ENCODE measurements at regions not wholly inside any gene's neighbourhood (a gene's known extent, or its start where the extent isn't known, plus 50 kb on each side); places are given as distances from the start of the nearest gene placed in this dataset.

- 72 to 94% methylated on average over 4 of the region's 4 CpGs for WGBS, 2 donors
These were observed 1098.5 kb downstream of the IGSF11 start for GRCh38 chr3:117936159-117936558.

GRCh38 chr3:117938974-117939373, 1095.7 kb downstream of the IGSF11 start:
- Histone ChIP-seq H3K27me3 (no peaks in the 10 kb centered on the region), H3K36me3 (no peaks in the 10 kb centered on the region), H3K27ac (no peak overlapping the region), H3K4me1 (no peaks in the 10 kb centered on the region), H3K4me3 (no peak overlapping the region), H3K9me3 (no peaks in the 10 kb centered on the region)
- no peak for DNase-seq
- TF ChIP-seq POLR2A (IDR thresholded peaks at IDR 0.05) (no peak), CTCF (IDR thresholded peaks at IDR 0.05) (no peak)
- 60 to 69% methylated on average over 2 of the region's 2 CpGs for WGBS, 2 donors
- intact Hi-C loops (cut with DNase I): no loop called here

More at GRCh38 chr3:117936159-117936558, 1098.5 kb downstream of the IGSF11 start:
- Histone ChIP-seq H3K27ac (no peak overlapping the region), H3K9me3 (no peaks in the 10 kb centered on the region), H3K4me1 (no peaks in the 10 kb centered on the region), H3K36me3 (no peaks in the 10 kb centered on the region), H3K4me3 (no peak overlapping the region), H3K27me3 (no peaks in the 10 kb centered on the region)
- intact Hi-C loops (cut with DNase I): no loop called here
- TF ChIP-seq POLR2A (IDR thresholded peaks at IDR 0.05): no peak
- TF ChIP-seq CTCF (IDR thresholded peaks at IDR 0.05): no peak
- no peak for DNase-seq

DNA sequence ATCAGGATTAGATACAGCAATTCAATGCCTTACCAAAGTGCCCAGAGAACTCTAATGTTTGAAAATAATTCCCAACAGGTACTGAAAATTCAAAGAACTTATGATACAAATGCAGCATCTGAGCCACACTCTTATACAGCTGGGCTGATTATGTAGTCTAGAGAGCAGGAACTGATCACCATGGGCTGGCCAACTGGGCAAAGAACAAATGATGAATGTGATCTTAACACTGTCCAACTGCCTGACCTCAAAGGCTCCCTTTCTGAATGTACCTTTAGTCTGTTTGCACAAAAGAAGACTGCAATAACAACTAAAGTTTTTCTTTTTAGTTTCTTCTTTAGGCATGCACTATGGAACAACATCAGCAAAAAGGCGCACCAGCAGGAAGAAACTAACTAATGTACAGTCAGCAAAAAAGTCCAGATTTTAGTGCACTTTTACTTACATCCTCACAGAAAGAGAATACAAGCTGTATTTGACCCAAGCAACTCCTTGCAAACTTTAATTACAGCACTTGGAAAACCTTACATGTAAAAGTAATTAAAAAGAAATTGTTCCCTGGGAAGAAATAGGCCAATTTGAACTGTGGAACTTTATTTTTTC, 1095.1 kb downstream of the IGSF11 start:
- Histone ChIP-seq H3K9me3 (no peaks in the 10 kb centered on the region), H3K4me3 (no peak overlapping the region), H3K27ac (no peak overlapping the region), H3K27me3 (no peaks in the 10 kb centered on the region), H3K4me1 (no peaks in the 10 kb centered on the region), H3K36me3 (no peaks in the 10 kb centered on the region)
- 73 to 82% methylated on average over 1 of the region's 1 CpG for WGBS, 2 donors
- intact Hi-C loops (cut with DNase I): no loop called here
- TF ChIP-seq CTCF (IDR thresholded peaks at IDR 0.05) (no peak), POLR2A (IDR thresholded peaks at IDR 0.05) (no peak)
- DNase-seq: no peak

GRCh38 chr3:117941015-117941414, 1093.6 kb downstream of the IGSF11 start:
- H3K27ac ChIP-seq: no peak overlapping the region
- H3K27me3 ChIP-seq: no peaks in the 10 kb centered on the region
- H3K9me3 ChIP-seq: no peaks in the 10 kb centered on the region
- H3K36me3 ChIP-seq: no peaks in the 10 kb centered on the region
- no peak for TF ChIP-seq POLR2A (IDR thresholded peaks at IDR 0.05)
- no peak for TF ChIP-seq CTCF (IDR thresholded peaks at IDR 0.05)
- DNase-seq: no peak
- intact Hi-C loops (cut with DNase I): no loop called here
- no peak overlapping the region for H3K4me3 ChIP-seq
- no peaks in the 10 kb centered on the region for H3K4me1 ChIP-seq

DNA sequence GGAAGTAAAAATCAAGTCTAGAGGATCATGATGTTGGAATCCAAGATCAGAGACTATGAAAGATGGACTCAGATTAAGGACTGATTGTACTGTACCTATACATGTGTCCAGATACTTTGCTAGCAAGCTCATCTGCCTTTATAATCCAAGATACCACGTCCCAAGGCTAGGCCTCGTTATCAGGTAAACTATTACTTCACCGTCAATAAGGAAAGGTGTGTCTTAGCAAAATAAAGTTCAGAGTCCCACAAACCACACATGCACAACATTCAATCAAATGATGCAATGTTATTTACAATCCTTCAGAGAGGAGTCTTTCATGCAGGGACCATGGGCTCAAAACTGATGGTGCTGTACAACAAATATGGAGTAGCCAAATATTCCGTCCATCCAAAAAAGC, 1092.9 kb downstream of the IGSF11 start:
- Histone ChIP-seq H3K36me3 (no peaks in the 10 kb centered on the region), H3K4me1 (no peaks in the 10 kb centered on the region), H3K9me3 (no peaks in the 10 kb centered on the region), H3K27ac (no peak overlapping the region), H3K27me3 (no peaks in the 10 kb centered on the region), H3K4me3 (no peak overlapping the region)
- TF ChIP-seq CTCF (IDR thresholded peaks at IDR 0.05) (no peak), POLR2A (IDR thresholded peaks at IDR 0.05) (no peak)
- intact Hi-C loops (cut with DNase I): no loop called here
- DNase-seq: no peak
- WGBS, 2 donors: 91 to 93% methylated on average over 4 of the region's 4 CpGs
